ENCODE measurements at regions not wholly inside any gene's neighbourhood (a gene's known extent, or its start where the extent isn't known, plus 50 kb on each side); places are given as distances from the start of the nearest gene placed in this dataset.

- no peak for DNase-seq (ENCODE audit: low spot score)
Measured at GRCh38 chr5:104431002-104431620, 868.5 kb upstream of the NUDT12 start.

- DNase-seq (ENCODE audit: low spot score), result no peak
Measured at GRCh38 chr5:104429911-104430310, 867.3 kb upstream of the NUDT12 start.

- no peak for DNase-seq (ENCODE audit: low spot score)
Measured at GRCh38 chr5:104421431-104421830, 858.8 kb upstream of the NUDT12 start.

- no peak for DNase-seq (ENCODE audit: low spot score)
Measured at GRCh38 chr5:104418056-104418455, 855.5 kb upstream of the NUDT12 start.

GRCh38 chr5:104412649-104413240 is 850.2 kb upstream of the NUDT12 start:
- no peak for DNase-seq (ENCODE audit: low spot score)

GRCh38 chr5:104400941-104401340 is 838.4 kb upstream of the NUDT12 start:
- no peak for DNase-seq (ENCODE audit: low spot score)

- DNase-seq (ENCODE audit: low spot score), result no peak
Measured at GRCh38 chr5:104385906-104386305, 823.3 kb upstream of the NUDT12 start.

- no peak for DNase-seq (ENCODE audit: low spot score)
Measured at GRCh38 chr5:104375345-104375744, 812.8 kb upstream of the NUDT12 start.

GRCh38 chr5:104372796-104373195 is 810.2 kb upstream of the NUDT12 start:
- no peak for DNase-seq (ENCODE audit: low spot score)

GRCh38 chr5:104372376-104372775 is 809.8 kb upstream of the NUDT12 start:
- no peak for DNase-seq (ENCODE audit: low spot score)

- no peak for DNase-seq (ENCODE audit: low spot score)
Measured at GRCh38 chr5:104370523-104370922, 807.9 kb upstream of the NUDT12 start.

- DNase-seq (ENCODE audit: low spot score), result no peak
Measured at GRCh38 chr5:104367978-104368377, 805.4 kb upstream of the NUDT12 start.

GRCh38 chr5:104363567-104363966 is 801.0 kb upstream of the NUDT12 start:
- no peak for DNase-seq (ENCODE audit: low spot score)

GRCh38 chr5:104361932-104362331 is 799.3 kb upstream of the NUDT12 start:
- DNase-seq (ENCODE audit: low spot score), result no peak

GRCh38 chr5:104355350-104355749 is 792.8 kb upstream of the NUDT12 start:
- no peak for DNase-seq (ENCODE audit: low spot score)

GRCh38 chr5:104353371-104353770 is 790.8 kb upstream of the NUDT12 start:
- no peak for DNase-seq (ENCODE audit: low spot score)

GRCh38 chr5:104352954-104353353 is 790.4 kb upstream of the NUDT12 start:
- DNase-seq (ENCODE audit: low spot score), result no peak

GRCh38 chr5:104347119-104347708 is 784.6 kb upstream of the NUDT12 start:
- no peak for DNase-seq (ENCODE audit: low spot score)

GRCh38 chr5:104345222-104346016 is 782.8 kb upstream of the NUDT12 start:
- DNase-seq (ENCODE audit: low spot score), result no peak

- no peak for DNase-seq (ENCODE audit: low spot score)
Measured at GRCh38 chr5:104344809-104345208, 782.2 kb upstream of the NUDT12 start.

- no peak for DNase-seq (ENCODE audit: low spot score)
Measured at GRCh38 chr5:104327801-104328200, 765.2 kb upstream of the NUDT12 start.

- DNase-seq (ENCODE audit: low spot score), result no peak
Measured at GRCh38 chr5:104326966-104327365, 764.4 kb upstream of the NUDT12 start.

GRCh38 chr5:104325356-104325755 is 762.8 kb upstream of the NUDT12 start:
- no peak for DNase-seq (ENCODE audit: low spot score)

Measured in hematopoietic multipotent progenitor cell treated with erythropoietin and hydrocortisone succinate and interleukin-3 and kit ligand, for 17 days (in vitro differentiated cells).